Hindlimb muscle (tissue), 1 donor: ENCODE measurements at regions not wholly inside any gene's neighbourhood (a gene's known extent, or its start where the extent isn't known, plus 50 kb on each side); places are given as distances from the start of the nearest gene placed in this dataset.
"Not testable (repeated sequence)": the region's sequence is repeated elsewhere in the genome, so short reads cannot be mapped to it uniquely, and the experiment has no call there.

Source experiments
- DNase-seq: peaks from one replicate; pipeline ENCODE4 v3.0.0-alpha.2; 2013

GRCh38 chr2:76163860-76164259, 453.1 kb upstream of the GCFC2 start:
- no peak for DNase-seq

GRCh38 chr2:76160670-76161069, 450.0 kb upstream of the GCFC2 start:
- DNase-seq, result no peak

- DNase-seq, result no peak
These were observed 448.4 kb upstream of the GCFC2 start for GRCh38 chr2:76159042-76159648.

- DNase-seq, result no peak
These were observed 446.8 kb upstream of the GCFC2 start for GRCh38 chr2:76157531-76157930.

- DNase-seq, result no peak
These were observed 444.3 kb upstream of the GCFC2 start for GRCh38 chr2:76154981-76155380.

- DNase-seq, result no peak
These were observed 439.1 kb upstream of the GCFC2 start for GRCh38 chr2:76149846-76150245.

- not testable (repeated sequence) for DNase-seq
These were observed 428.6 kb upstream of the GCFC2 start for GRCh38 chr2:76139303-76139702.

GRCh38 chr2:76128622-76129021, 417.9 kb upstream of the GCFC2 start:
- DNase-seq, result no peak

GRCh38 chr2:76120176-76120575, 409.5 kb upstream of the GCFC2 start:
- no peak for DNase-seq

- DNase-seq, result no peak
These were observed 379.0 kb upstream of the GCFC2 start for GRCh38 chr2:76089683-76090082.

- DNase-seq, result no peak
These were observed 372.5 kb upstream of the GCFC2 start for GRCh38 chr2:76083248-76083647.

- no peak for DNase-seq
These were observed 371.8 kb upstream of the GCFC2 start for GRCh38 chr2:76082509-76082908.

GRCh38 chr2:76080154-76080553, 369.4 kb upstream of the GCFC2 start:
- DNase-seq, result no peak

- DNase-seq, result no peak
These were observed 364.4 kb upstream of the GCFC2 start for GRCh38 chr2:76075126-76075525.

GRCh38 chr2:76073992-76074604, 363.4 kb upstream of the GCFC2 start:
- DNase-seq, result no peak

- DNase-seq, result no peak
These were observed 339.5 kb upstream of the GCFC2 start for GRCh38 chr2:76050196-76050595.

- no peak for DNase-seq
These were observed 334.0 kb upstream of the GCFC2 start for GRCh38 chr2:76044701-76045100.

- no peak for DNase-seq
These were observed 328.8 kb upstream of the GCFC2 start for GRCh38 chr2:76039505-76039904.

GRCh38 chr2:76027761-76028160, 317.0 kb upstream of the GCFC2 start:
- no peak for DNase-seq

GRCh38 chr2:76019128-76019527, 308.4 kb upstream of the GCFC2 start:
- peak; percentile 10 for DNase-seq

GRCh38 chr2:76009484-76009883, 298.8 kb upstream of the GCFC2 start:
- no peak for DNase-seq

GRCh38 chr2:76008001-76008702, 297.4 kb upstream of the GCFC2 start:
- no peak for DNase-seq

GRCh38 chr2:76000425-76000824, 289.7 kb upstream of the GCFC2 start:
- no peak for DNase-seq

- no peak for DNase-seq
These were observed 287.7 kb upstream of the GCFC2 start for GRCh38 chr2:75998451-75998850.
